Upper lobe of left lung (tissue), 6 donors: ENCODE measurements at regions not wholly inside any gene's neighbourhood (a gene's known extent, or its start where the extent isn't known, plus 50 kb on each side); places are given as distances from the start of the nearest gene placed in this dataset.

Source experiments
- ATAC-seq, 2 donors: fragments of 200-7000 bp; cut with Tn5 transposase; one replicate each; pipeline ENCODE4 v1.9.1; 2022; ENCODE audit warnings: mild to moderate bottlenecking in 2 of 2, moderate library complexity in 2 of 2; ENCODE audit not compliant: low FRiP score in 2 of 2
- DNase-seq, 2 donors: peaks; one replicate each; pipeline ENCODE4 v3.0.0-alpha.2; 2019 to 2020
- H3K27ac ChIP-seq, 4 donors: fragments of 200-600 bp; sonication (generic); one replicate each; pipeline ENCODE4 v1.5.1; 2016 to 2019
- H3K27me3 ChIP-seq, 4 donors: fragments of 200-600 bp; sonication (generic); one replicate each; pipeline ENCODE4 v1.5.1; 2017 to 2019
- H3K36me3 ChIP-seq, 4 donors: fragments of 200-600 bp; sonication (generic); one replicate each; pipeline ENCODE4 v1.5.1; 2016 to 2019
- H3K4me1 ChIP-seq, 4 donors: fragments of 200-600 bp; sonication (generic); one replicate each; pipeline ENCODE4 v1.5.1; 2018 to 2019
- H3K4me3 ChIP-seq, 4 donors: fragments of 200-600 bp; sonication (generic); one replicate each; pipeline ENCODE4 v1.5.1; 2017 to 2019; ENCODE audit warnings: mild to moderate bottlenecking in 2 of 4, moderate library complexity in 1 of 4
- H3K9me3 ChIP-seq, 4 donors: fragments of 200-600 bp; sonication (generic); one replicate each; pipeline ENCODE4 v1.5.1; 2018 to 2019
- CTCF ChIP-seq, 6 experiments: fragments of 450-650 bp in 4 of 6; fragments of 200-600 bp in 2 of 6; sonication (generic) in 2 of 6; IDR thresholded peaks; one replicate each; pipeline ENCODE4 v1.5.1; 2016 to 2019; ENCODE audit warnings: antibody characterized with exemption in 6 of 6
- EP300 ChIP-seq, 4 donors: sonication (generic); formaldehyde crosslinking; IDR thresholded peaks; one replicate each; pipeline ENCODE4 v1.5.1; 2017; ENCODE audit warnings: antibody characterized with exemption in 4 of 4, control low read depth in 2 of 4
- POLR2A ChIP-seq, 4 donors: fragments of 450-650 bp; IDR thresholded peaks; one replicate each; pipeline ENCODE4 v1.5.1; 2016 to 2017; ENCODE audit warnings: antibody characterized with exemption in 4 of 4, mild to moderate bottlenecking in 2 of 4
- POLR2AphosphoS5 ChIP-seq, 2 donors: sonication (generic); formaldehyde crosslinking; IDR thresholded peaks; one replicate each; pipeline ENCODE4 v1.5.1; 2017; ENCODE audit warnings: antibody characterized with exemption in 2 of 2
- WGBS, 2 donors: methylation state at CpG; one replicate each; pipeline ENCODE4 v1.1.5; 2017 to 2018; 5-methylcytosine and 5-hydroxymethylcytosine counted together
- donor health status: DM: no; HTN: no; CAD: no; lungs with moderate emphysema.
- donor health status: DM: no; HTN: yes; CAD: no; lungs with severe emphysema.

GRCh38 chr6:961407-961960, 268.5 kb upstream of the EXOC2 start:
- Histone ChIP-seq H3K27ac (no peak overlapping the region), H3K4me1 (no peaks in the 10 kb centered on the region), H3K4me3 (no peak overlapping the region), H3K36me3 (no peaks in the 10 kb centered on the region), H3K9me3 (no peaks in the 10 kb centered on the region), H3K27me3 (no peaks in the 10 kb centered on the region)
- TF ChIP-seq POLR2A (IDR thresholded peaks at IDR 0.05): no peak
- no peak for TF ChIP-seq CTCF (IDR thresholded peaks at IDR 0.05)
- no peak for TF ChIP-seq POLR2AphosphoS5 (IDR thresholded peaks at IDR 0.05)
- TF ChIP-seq EP300 (IDR thresholded peaks at IDR 0.05): no peak
- WGBS, 2 donors: 81 to 93% methylated on average over 5 to 10 of the region's 10 CpGs
- ATAC-seq (no peak), DNase-seq (no peak)

- ATAC-seq: no peak
- no peaks in the 10 kb centered on the region for H3K9me3 ChIP-seq
- no peaks in the 10 kb centered on the region for H3K36me3 ChIP-seq
- 69 to 73% methylated on average over 11 of the region's 11 CpGs for WGBS, 2 donors
- H3K27me3 ChIP-seq: no peaks in the 10 kb centered on the region
- no peaks in the 10 kb centered on the region for H3K4me1 ChIP-seq
- DNase-seq: no peak
- no peak overlapping the region for H3K4me3 ChIP-seq
- no peak for TF ChIP-seq EP300 (IDR thresholded peaks at IDR 0.05)
- no peak for TF ChIP-seq POLR2A (IDR thresholded peaks at IDR 0.05)
- TF ChIP-seq POLR2AphosphoS5 (IDR thresholded peaks at IDR 0.05): no peak
- no peak for TF ChIP-seq CTCF (IDR thresholded peaks at IDR 0.05)
- no peak overlapping the region for H3K27ac ChIP-seq
Measured at GRCh38 chr6:960356-960755, 267.4 kb upstream of the EXOC2 start.

- Histone ChIP-seq H3K36me3 (no peaks in the 10 kb centered on the region), H3K27ac (no peak overlapping the region), H3K27me3 (no peaks in the 10 kb centered on the region), H3K4me3 (no peak overlapping the region), H3K9me3 (no peaks in the 10 kb centered on the region), H3K4me1 (no peaks in the 10 kb centered on the region)
- DNase-seq: no peak
- TF ChIP-seq CTCF (IDR thresholded peaks at IDR 0.05) (no peak), POLR2AphosphoS5 (IDR thresholded peaks at IDR 0.05) (no peak), EP300 (IDR thresholded peaks at IDR 0.05) (no peak), POLR2A (IDR thresholded peaks at IDR 0.05) (no peak)
- ATAC-seq: no peak
- WGBS, 2 donors: 82 to 84% methylated on average over 5 of the region's 5 CpGs
Measured at GRCh38 chr6:958488-958887, 265.5 kb upstream of the EXOC2 start.

GRCh38 chr6:951399-952181, 258.7 kb upstream of the EXOC2 start:
- no peaks in the 10 kb centered on the region for H3K27me3 ChIP-seq
- no peak for DNase-seq
- no peaks in the 10 kb centered on the region for H3K9me3 ChIP-seq
- TF ChIP-seq POLR2AphosphoS5 (IDR thresholded peaks at IDR 0.05) (no peak), CTCF (IDR thresholded peaks at IDR 0.05) (no peak), EP300 (IDR thresholded peaks at IDR 0.05) (no peak), POLR2A (IDR thresholded peaks at IDR 0.05) (no peak)
- peaks cover 0 to 5% (median 0%) of the 10 kb centered on the region in 4 donors for H3K4me1 ChIP-seq
- no peak for ATAC-seq
- H3K4me3 ChIP-seq: no peak overlapping the region
- no peaks in the 10 kb centered on the region for H3K36me3 ChIP-seq
- no peak overlapping the region for H3K27ac ChIP-seq
- WGBS, 2 donors: 44 to 59% methylated on average over 9 of the region's 9 CpGs
